ENCODE measurements at regions not wholly inside any gene's neighbourhood (a gene's known extent, or its start where the extent isn't known, plus 50 kb on each side); places are given as distances from the start of the nearest gene placed in this dataset.

DNA sequence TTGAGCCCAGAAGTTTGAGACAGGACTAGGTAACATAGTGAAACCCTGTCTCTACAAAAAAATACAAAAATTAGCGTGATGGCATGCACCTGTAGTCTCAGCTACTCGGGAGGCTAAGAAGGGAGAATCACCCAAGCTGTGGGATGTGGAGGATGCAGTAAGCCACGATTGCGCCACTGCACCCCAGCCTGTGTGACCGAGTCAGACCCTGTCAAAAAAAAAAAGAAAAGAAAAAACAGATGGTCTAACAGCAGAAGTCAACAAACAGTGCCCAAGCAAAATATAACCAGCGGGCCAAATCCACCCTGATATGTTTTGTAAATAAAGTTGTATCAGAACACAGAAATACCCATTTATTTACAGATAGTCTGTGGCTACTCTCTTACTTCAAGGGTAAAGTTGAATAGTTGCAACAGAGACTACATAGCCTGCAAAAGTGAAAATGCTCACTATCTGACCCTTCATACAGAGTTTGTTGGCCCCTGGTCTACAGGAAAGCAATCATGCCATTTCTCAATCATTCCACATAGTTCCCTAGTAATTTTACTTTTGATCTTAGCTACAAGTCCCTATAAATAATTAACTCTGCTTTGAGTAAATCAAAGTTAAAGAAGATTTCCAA is 383.7 kb downstream of the TLE1 start:
- TF ChIP-seq, protein P1, sequence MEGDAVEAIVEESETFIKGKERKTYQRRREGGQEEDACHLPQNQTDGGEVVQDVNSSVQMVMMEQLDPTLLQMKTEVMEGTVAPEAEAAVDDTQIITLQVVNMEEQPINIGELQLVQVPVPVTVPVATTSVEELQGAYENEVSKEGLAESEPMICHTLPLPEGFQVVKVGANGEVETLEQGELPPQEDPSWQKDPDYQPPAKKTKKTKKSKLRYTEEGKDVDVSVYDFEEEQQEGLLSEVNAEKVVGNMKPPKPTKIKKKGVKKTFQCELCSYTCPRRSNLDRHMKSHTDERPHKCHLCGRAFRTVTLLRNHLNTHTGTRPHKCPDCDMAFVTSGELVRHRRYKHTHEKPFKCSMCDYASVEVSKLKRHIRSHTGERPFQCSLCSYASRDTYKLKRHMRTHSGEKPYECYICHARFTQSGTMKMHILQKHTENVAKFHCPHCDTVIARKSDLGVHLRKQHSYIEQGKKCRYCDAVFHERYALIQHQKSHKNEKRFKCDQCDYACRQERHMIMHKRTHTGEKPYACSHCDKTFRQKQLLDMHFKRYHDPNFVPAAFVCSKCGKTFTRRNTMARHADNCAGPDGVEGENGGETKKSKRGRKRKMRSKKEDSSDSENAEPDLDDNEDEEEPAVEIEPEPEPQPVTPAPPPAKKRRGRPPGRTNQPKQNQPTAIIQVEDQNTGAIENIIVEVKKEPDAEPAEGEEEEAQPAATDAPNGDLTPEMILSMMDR (IDR thresholded peaks at IDR 0.05; ENCODE audit: unreplicated experiment) = no peak
- Mint-ChIP-seq H3K4me3 (ENCODE audit: low read depth) (no peak overlapping the region), H3K36me3 (ENCODE audit: insufficient read depth) (no peaks in the 10 kb centered on the region), H3K9me3 (ENCODE audit: low read depth) (peaks cover 11% of the 10 kb centered on the region), H3K27ac (no peak overlapping the region), H3K27me3 (no peaks in the 10 kb centered on the region), H3K4me1 (ENCODE audit: low read depth) (no peaks in the 10 kb centered on the region)
- DNase-seq (ENCODE audit: low spot score, unreplicated experiment) = no peak

- Mint-ChIP-seq H3K4me1 (ENCODE audit: low read depth) (no peaks in the 10 kb centered on the region), H3K4me3 (ENCODE audit: low read depth) (no peak overlapping the region), H3K27me3 (no peaks in the 10 kb centered on the region), H3K36me3 (ENCODE audit: insufficient read depth) (peaks cover 1% of the 10 kb centered on the region), H3K9me3 (ENCODE audit: low read depth) (peaks cover 20% of the 10 kb centered on the region), H3K27ac (no peak overlapping the region)
- TF ChIP-seq, protein P1 (IDR thresholded peaks at IDR 0.05; ENCODE audit: unreplicated experiment) = no peak
- no peak for DNase-seq (ENCODE audit: low spot score, unreplicated experiment)
These were observed 385.7 kb downstream of the TLE1 start for GRCh38 chr9:81303658-81304057.

DNA sequence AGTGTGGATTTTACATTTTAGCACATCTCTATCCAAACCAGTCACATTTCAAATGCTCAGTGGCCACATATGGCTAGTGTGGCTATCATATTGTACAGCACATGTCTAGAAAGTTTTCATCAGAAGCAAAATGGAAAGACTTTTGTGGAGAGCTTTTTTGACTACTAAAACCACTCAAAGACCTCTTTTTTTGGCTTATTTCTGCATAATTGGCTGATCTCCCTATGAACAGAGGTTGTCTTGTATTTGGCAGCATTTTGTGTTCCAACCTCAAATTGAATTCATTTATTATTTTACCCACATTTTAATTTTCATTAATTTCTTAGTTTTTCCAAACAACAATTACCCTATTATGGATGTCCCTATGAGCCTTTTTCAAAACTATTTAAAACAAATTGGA is 395.7 kb downstream of the TLE1 start:
- Mint-ChIP-seq H3K4me1 (ENCODE audit: low read depth) (no peaks in the 10 kb centered on the region), H3K27ac (no peak overlapping the region), H3K27me3 (no peaks in the 10 kb centered on the region), H3K9me3 (ENCODE audit: low read depth) (peaks cover 14% of the 10 kb centered on the region), H3K36me3 (ENCODE audit: insufficient read depth) (peaks cover 2% of the 10 kb centered on the region), H3K4me3 (ENCODE audit: low read depth) (no peak overlapping the region)
- DNase-seq (ENCODE audit: low spot score, unreplicated experiment) = no peak
- TF ChIP-seq, protein P1 (IDR thresholded peaks at IDR 0.05; ENCODE audit: unreplicated experiment) = no peak

GRCh38 chr9:81292056-81292805 is 397.1 kb downstream of the TLE1 start:
- Mint-ChIP-seq H3K4me1 (ENCODE audit: low read depth) (no peaks in the 10 kb centered on the region), H3K9me3 (ENCODE audit: low read depth) (peaks cover 13% of the 10 kb centered on the region), H3K27ac (no peak overlapping the region), H3K36me3 (ENCODE audit: insufficient read depth) (peaks cover 2% of the 10 kb centered on the region), H3K27me3 (no peaks in the 10 kb centered on the region), H3K4me3 (ENCODE audit: low read depth) (no peak overlapping the region)
- DNase-seq (ENCODE audit: low spot score, unreplicated experiment) = no peak
- TF ChIP-seq, protein P1 (IDR thresholded peaks at IDR 0.05; ENCODE audit: unreplicated experiment) = no peak

DNA sequence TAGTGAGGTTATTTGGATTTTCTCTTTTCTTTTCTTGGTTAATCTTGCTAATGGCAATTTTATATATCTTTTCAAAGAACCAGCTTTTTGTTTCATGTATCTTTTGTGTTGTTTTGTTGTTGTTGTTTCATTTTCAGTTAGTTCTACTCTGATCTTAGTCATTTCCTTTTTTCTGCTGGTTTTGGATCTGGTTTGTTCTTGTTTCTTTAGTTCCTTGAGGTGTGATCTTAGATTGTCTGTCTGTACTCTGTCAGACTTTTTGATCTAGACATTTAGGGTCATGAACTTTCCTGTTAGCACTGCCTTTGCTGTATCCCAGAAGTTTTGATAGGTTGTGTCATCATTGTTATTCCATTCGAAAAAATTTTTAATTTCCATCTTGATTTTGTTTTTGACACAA is 399.7 kb downstream of the TLE1 start:
- DNase-seq (ENCODE audit: low spot score, unreplicated experiment) = no peak
- Mint-ChIP-seq H3K4me1 (ENCODE audit: low read depth) (no peaks in the 10 kb centered on the region), H3K36me3 (ENCODE audit: insufficient read depth) (peaks cover 2% of the 10 kb centered on the region), H3K9me3 (ENCODE audit: low read depth) (peaks cover 21% of the 10 kb centered on the region), H3K27me3 (no peaks in the 10 kb centered on the region), H3K27ac (no peak overlapping the region), H3K4me3 (ENCODE audit: low read depth) (no peak overlapping the region)
- TF ChIP-seq, protein P1 (IDR thresholded peaks at IDR 0.05; ENCODE audit: unreplicated experiment) = no peak

Measured in progenitor cell of endocrine pancreas (in vitro differentiated cells).